ENCODE measurements at regions not wholly inside any gene's neighbourhood (a gene's known extent, or its start where the extent isn't known, plus 50 kb on each side); places are given as distances from the start of the nearest gene placed in this dataset.

DNA sequence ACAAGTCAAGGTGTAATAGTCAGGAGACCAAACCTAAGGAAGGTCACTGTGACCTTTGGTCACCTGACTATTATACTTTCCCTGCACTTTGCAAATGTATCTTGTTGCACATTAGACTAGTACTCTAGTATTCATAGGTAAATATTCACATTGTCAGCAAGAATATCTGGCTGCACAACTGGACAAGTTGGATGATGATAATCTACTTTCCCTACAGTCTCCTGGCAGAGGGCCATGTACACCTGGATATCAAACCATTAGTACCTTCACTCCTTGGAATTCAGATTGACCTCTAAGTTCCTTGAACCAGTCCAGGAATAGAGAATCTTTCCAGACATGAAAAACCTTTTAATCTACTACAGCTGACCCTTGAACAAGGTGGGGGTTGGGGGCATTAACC lies 344.8 kb downstream of the DEPDC1B start:
- Mint-ChIP-seq H3K4me1 (no peaks in the 10 kb centered on the region), H3K27me3 (no peaks in the 10 kb centered on the region), H3K4me3 (no peak overlapping the region), H3K27ac (no peak overlapping the region), H3K9me3 (no peaks in the 10 kb centered on the region), H3K36me3 (ENCODE audit: low read depth) (no peaks in the 10 kb centered on the region)
- intact Hi-C loops (cut with micrococcal nuclease), result no loop called here
- no peak for DNase-seq

DNA sequence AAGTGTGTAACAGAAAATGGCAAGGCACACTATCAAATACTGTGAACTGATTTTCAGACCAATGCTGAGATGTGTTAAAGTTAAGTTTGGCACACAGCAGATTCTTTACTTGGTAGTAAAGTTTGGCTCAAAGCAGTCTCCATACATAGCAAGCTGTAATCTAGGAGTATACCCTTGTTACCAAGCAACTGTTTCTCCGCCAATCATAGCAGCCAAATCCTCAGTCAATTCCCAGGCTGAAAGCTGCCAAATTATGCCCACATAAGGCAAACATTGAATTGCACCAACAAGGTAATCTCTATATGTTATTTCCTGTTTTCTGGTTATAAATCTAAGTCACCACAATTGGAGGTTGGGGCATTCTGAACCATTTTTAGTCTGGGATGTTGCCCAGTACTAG lies 345.7 kb downstream of the DEPDC1B start:
- H3K27ac Mint-ChIP-seq, result no peak overlapping the region
- no peak overlapping the region for H3K4me3 Mint-ChIP-seq
- H3K9me3 Mint-ChIP-seq, result no peaks in the 10 kb centered on the region
- no peaks in the 10 kb centered on the region for H3K36me3 Mint-ChIP-seq (ENCODE audit: low read depth)
- intact Hi-C loops (cut with micrococcal nuclease), result no loop called here
- no peaks in the 10 kb centered on the region for H3K27me3 Mint-ChIP-seq
- no peak for DNase-seq
- H3K4me1 Mint-ChIP-seq, result no peaks in the 10 kb centered on the region

DNA sequence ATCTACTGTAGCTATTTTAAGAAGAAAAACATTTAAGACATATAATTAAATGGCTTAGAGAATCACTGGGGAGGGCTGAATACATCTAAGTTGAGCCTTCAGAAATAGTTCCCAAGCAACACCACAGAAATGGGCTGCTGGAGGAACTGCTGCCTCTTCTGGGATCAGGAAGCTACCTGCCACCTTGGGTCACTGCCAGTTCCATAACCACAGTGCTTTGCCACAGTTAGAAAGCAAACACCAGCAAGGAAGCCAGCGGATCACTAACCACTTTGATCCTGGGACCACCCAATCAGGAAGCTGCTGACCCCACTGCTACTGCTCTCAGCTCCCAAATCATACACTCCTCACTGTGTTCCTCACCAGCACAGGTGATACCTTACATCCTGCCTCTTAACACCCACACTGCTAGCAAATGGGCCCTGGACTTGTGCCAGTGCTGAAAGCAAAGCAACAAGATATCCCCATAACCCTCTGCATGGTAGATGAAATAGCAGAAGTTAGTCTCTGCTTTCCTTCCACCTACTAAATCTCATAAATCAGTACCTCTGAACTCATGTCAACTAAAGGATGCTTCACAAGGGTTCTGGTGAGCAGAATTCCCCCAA lies 346.9 kb downstream of the DEPDC1B start:
- Mint-ChIP-seq H3K4me3 (no peak overlapping the region), H3K36me3 (ENCODE audit: low read depth) (no peaks in the 10 kb centered on the region), H3K27ac (no peak overlapping the region), H3K27me3 (no peaks in the 10 kb centered on the region), H3K4me1 (no peaks in the 10 kb centered on the region), H3K9me3 (no peaks in the 10 kb centered on the region)
- no peak for DNase-seq
- intact Hi-C loops (cut with micrococcal nuclease), result no loop called here

DNA sequence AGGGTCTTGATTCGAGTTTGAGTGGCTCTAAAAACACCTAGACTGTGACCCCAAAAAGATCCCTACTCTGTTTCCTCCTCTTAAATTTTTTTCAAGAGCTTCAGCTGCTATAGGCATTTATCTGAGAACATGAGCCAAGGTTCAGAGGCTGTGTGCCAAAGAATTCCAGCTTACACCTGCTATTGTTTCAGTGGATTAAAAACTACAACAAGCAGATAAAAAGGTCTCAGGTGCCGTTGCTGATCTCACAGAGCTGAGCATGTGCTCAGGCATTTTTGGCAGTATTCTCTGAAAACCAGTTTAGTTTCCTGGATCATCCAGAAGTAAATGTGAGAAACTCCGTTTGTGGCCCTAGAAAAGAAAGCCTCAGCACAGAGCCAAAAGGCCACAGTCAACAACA lies 349.2 kb downstream of the DEPDC1B start:
- Mint-ChIP-seq H3K36me3 (ENCODE audit: low read depth) (no peaks in the 10 kb centered on the region), H3K9me3 (no peaks in the 10 kb centered on the region), H3K4me1 (no peaks in the 10 kb centered on the region), H3K27me3 (no peaks in the 10 kb centered on the region), H3K27ac (no peak overlapping the region), H3K4me3 (no peak overlapping the region)
- no peak for DNase-seq
- intact Hi-C loops (cut with micrococcal nuclease), result no loop called here

DNA sequence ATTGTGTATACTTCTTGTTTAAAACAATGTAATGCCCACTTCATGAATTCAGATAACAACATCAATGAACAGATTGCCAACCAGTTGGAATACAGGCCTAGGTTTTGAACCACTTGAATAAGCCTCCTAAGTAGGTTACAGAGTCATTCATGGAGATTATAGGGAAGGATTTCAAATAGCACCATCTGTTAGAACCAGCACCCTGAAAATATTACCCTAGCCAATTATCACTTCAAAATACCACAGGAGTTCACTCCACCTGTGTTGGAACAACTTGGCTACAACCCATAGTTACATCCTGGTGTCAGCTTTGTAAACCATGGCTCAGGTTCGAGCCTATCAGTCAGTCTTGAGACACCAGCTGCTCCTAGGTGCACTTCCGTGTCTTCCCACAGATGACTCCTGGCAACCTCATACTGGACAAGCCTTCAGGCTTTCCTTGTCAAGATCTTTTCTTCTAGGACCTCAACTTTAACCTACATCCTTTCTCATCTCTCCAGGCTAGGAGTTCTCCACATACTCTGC lies 350.0 kb downstream of the DEPDC1B start:
- Mint-ChIP-seq H3K36me3 (ENCODE audit: low read depth) (no peaks in the 10 kb centered on the region), H3K27ac (no peak overlapping the region), H3K9me3 (no peaks in the 10 kb centered on the region), H3K27me3 (no peaks in the 10 kb centered on the region), H3K4me3 (no peak overlapping the region), H3K4me1 (no peaks in the 10 kb centered on the region)
- no peak for DNase-seq
- intact Hi-C loops (cut with micrococcal nuclease), result no loop called here

DNA sequence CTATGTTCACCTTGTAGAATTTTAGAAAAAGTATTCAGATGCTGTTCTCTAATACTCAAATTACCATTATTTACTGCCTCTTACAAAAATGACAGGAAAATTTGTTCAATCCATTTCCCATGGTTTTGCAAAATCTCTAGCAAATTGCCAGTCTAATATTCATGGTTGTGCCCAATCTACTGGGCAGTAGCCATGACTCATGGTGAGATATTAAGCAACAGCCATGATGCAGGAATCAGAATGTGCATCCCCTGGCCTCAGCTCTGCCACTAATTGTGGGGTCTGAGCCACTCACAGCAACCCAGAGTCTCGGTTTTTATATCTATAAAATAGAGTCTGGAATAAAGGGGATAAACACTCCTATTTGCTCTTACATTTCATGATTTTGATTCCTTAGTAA lies 353.6 kb downstream of the DEPDC1B start:
- Mint-ChIP-seq H3K4me1 (no peaks in the 10 kb centered on the region), H3K36me3 (ENCODE audit: low read depth) (no peaks in the 10 kb centered on the region), H3K9me3 (no peaks in the 10 kb centered on the region), H3K27ac (no peak overlapping the region), H3K27me3 (no peaks in the 10 kb centered on the region), H3K4me3 (no peak overlapping the region)
- no peak for DNase-seq
- intact Hi-C loops (cut with micrococcal nuclease), result no loop called here

DNA sequence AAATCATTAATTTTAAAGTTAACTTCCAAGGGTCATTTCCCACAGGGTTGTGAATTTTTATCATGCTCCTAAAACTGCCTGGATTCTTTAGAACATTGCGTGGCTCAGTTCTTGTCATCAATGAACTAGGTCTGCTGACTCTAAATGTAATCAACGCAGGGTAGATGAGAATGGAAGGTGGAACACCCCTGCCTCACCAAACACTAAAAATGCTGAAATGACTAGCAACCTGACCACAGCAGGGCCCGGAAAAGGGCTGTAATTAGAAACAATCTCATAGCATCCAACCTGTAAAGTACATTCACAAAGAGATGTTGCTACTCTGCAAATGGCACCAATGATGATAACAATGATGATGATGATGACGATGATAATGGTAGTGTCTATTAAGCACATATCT lies 356.9 kb downstream of the DEPDC1B start:
- Mint-ChIP-seq H3K4me3 (no peak overlapping the region), H3K27me3 (no peaks in the 10 kb centered on the region), H3K27ac (no peak overlapping the region), H3K36me3 (ENCODE audit: low read depth) (no peaks in the 10 kb centered on the region), H3K9me3 (peaks cover 3% of the 10 kb centered on the region), H3K4me1 (no peaks in the 10 kb centered on the region)
- no peak for DNase-seq
- intact Hi-C loops (cut with micrococcal nuclease), result no loop called here

DNA sequence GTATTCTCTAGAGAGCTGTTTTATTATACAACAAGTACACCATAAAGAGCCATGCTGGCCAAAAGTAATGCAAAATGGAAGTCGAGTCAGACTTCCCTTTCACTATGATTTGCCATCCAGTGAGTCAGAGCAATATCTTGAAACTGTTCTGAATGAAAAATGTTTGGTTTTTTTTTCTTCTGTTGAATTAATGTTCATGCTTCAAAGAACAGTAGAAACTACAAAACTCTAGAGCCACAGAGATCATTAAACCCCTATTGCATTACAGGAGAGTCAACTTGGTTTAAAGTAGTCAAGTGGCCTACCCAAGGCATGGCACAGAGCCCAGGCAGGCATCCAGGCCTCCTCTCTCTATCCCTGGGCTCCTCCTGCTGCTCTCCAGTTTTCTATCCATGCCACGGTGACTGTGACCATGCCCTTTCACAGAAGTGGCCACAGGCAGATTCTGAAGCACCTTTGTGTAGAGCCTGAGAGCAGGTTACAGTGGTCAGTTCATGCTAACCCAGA lies 358.9 kb downstream of the DEPDC1B start:
- H3K4me3 Mint-ChIP-seq, result no peak overlapping the region
- no peak overlapping the region for H3K27ac Mint-ChIP-seq
- no peaks in the 10 kb centered on the region for H3K27me3 Mint-ChIP-seq
- no peaks in the 10 kb centered on the region for H3K4me1 Mint-ChIP-seq
- no peak for DNase-seq
- H3K9me3 Mint-ChIP-seq, result peaks cover 3% of the 10 kb centered on the region
- H3K36me3 Mint-ChIP-seq (ENCODE audit: low read depth), result no peaks in the 10 kb centered on the region
- intact Hi-C loops (cut with micrococcal nuclease), result no loop called here

DNA sequence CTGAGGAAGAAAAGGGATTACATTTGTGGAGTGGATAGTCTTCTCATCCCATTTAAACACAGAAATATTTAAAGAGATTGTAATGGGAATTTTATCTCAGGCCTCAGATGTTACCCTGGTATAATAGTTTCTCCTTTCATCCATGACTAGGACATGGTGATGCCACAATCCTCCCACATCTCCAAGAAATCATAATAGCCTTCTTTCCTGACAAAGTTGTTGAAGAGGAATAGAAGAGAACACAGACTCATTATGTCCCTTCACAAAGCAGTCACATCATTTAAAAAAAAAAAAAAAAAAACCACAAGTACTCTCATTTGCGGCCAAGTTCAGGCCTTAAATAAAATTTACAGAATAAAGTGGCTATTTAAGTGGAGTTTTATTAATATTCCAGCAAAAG lies 359.6 kb downstream of the DEPDC1B start:
- Mint-ChIP-seq H3K4me3 (no peak overlapping the region), H3K27me3 (no peaks in the 10 kb centered on the region), H3K9me3 (peaks cover 3% of the 10 kb centered on the region), H3K4me1 (no peaks in the 10 kb centered on the region), H3K36me3 (ENCODE audit: low read depth) (no peaks in the 10 kb centered on the region), H3K27ac (no peak overlapping the region)
- intact Hi-C loops (cut with micrococcal nuclease), result no loop called here
- no peak for DNase-seq

DNA sequence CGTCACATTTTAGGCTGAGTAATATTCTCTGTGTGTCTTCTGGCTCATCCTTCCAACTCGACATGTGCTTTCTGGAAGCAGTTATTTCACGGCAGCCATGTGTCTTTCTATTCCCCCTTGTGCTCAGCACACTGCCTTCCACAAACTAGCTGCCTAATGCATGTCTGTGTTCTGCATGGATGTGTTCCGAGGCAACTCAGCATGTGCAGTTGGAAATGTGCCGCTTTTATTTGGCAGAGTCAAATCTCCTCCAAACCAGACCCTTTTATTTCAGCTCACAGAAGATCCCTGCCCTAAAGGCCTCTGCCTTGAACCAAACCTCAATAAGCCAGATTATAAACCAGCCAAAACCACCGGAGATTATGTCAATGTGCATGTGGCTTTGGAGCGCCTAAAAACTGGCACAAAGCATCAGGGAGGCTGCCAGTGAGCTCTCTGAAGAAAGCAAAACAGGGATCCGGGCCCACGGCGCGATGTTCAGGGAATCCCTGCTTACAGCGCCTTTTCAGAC lies 360.2 kb downstream of the DEPDC1B start:
- Mint-ChIP-seq H3K4me1 (no peaks in the 10 kb centered on the region), H3K27me3 (no peaks in the 10 kb centered on the region), H3K4me3 (no peak overlapping the region), H3K9me3 (peaks cover 3% of the 10 kb centered on the region), H3K27ac (no peak overlapping the region), H3K36me3 (ENCODE audit: low read depth) (no peaks in the 10 kb centered on the region)
- DNase-seq, result no peak
- intact Hi-C loops (cut with micrococcal nuclease), result no loop called here

DNA sequence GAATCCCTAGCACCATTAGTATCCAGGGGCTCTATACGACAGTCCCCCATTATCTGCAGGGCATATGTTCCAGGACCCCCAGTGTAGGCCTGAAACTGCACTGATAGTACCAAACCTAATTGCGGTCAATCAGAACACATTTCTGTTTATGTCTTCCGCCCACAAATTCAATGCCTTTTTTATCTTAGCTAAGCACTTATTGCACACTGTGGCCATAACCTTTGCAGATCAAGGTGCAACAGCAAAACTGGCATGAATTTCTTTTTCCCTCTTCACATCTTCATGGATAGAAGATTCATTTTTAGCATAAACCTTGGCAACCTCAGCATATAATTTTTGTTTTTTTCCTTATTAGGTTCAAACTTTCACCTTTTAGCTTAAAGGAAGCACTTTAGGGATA lies 361.1 kb downstream of the DEPDC1B start:
- intact Hi-C loops (cut with micrococcal nuclease), result no loop called here
- DNase-seq, result no peak
- Mint-ChIP-seq H3K4me1 (no peaks in the 10 kb centered on the region), H3K27ac (no peak overlapping the region), H3K4me3 (no peak overlapping the region), H3K9me3 (peaks cover 3% of the 10 kb centered on the region), H3K27me3 (no peaks in the 10 kb centered on the region), H3K36me3 (ENCODE audit: low read depth) (no peaks in the 10 kb centered on the region)

DNA sequence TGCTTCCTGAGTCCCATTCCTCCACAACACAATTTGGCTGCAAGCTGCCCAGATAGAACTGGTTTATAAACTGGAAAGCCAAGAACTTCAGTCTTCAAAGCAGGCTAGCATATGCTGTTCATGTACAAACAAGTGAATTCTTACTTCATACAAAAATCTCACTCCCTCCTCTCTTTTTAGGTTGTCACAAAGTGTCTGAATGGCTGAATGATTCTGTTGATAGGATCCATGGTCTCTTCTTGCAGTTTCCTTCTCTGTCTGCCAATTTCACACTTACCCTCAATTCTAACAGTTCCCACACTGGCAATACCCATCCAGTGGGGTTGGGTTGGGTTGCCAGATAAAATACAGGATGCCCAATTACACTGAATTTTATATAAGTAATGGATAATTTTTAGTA lies 363.5 kb downstream of the DEPDC1B start:
- Mint-ChIP-seq H3K27me3 (no peaks in the 10 kb centered on the region), H3K9me3 (peaks cover 3% of the 10 kb centered on the region), H3K4me3 (no peak overlapping the region), H3K4me1 (no peaks in the 10 kb centered on the region), H3K36me3 (ENCODE audit: low read depth) (no peaks in the 10 kb centered on the region), H3K27ac (no peak overlapping the region)
- no peak for DNase-seq
- intact Hi-C loops (cut with micrococcal nuclease), result no loop called here

DNA sequence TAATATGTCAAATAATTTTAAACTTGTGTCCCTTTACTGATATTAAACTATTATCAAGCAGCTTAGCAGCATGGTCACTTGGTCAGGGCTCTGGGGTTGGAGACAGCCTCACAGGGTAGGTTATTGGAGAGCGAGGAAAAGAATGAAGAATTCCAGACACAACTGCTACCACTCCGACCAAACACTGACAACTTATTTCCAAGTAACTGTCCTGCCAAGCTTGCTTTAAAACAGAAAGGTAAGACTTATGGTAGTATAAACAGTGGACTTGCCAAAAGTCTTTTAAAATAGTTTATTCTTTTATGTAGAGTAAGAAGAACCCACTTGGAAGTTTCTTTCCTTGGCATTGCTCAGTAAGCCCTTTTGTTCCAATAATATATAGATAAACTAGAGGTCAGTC lies 364.1 kb downstream of the DEPDC1B start:
- Mint-ChIP-seq H3K27ac (no peak overlapping the region), H3K36me3 (ENCODE audit: low read depth) (no peaks in the 10 kb centered on the region), H3K4me1 (no peaks in the 10 kb centered on the region), H3K9me3 (peaks cover 3% of the 10 kb centered on the region), H3K4me3 (no peak overlapping the region), H3K27me3 (no peaks in the 10 kb centered on the region)
- intact Hi-C loops (cut with micrococcal nuclease), result no loop called here
- DNase-seq, result no peak

DNA sequence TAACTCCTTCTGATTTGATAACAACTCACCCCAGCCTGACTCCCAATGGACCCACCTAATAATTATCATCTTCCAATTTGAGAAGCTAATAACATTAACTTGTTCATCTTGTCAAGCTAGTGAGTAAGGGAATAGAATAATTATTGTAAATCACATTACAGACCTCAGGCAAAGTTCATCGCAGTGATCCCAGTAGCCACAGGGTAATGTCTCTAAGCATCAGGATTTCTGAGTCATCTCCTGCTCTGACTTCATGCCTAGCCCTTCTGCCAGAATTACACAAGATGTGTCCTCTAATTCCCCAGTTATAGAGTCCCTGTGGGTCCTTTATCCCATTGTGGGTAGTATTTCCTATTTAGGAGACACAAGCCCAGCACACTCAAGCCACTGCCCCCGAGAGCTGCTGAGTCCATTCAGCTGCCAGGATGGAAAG lies 365.7 kb downstream of the DEPDC1B start:
- Mint-ChIP-seq H3K9me3 (no peaks in the 10 kb centered on the region), H3K27ac (no peak overlapping the region), H3K4me1 (no peaks in the 10 kb centered on the region), H3K4me3 (no peak overlapping the region), H3K27me3 (no peaks in the 10 kb centered on the region), H3K36me3 (ENCODE audit: low read depth) (no peaks in the 10 kb centered on the region)
- intact Hi-C loops (cut with micrococcal nuclease), result no loop called here
- DNase-seq, result no peak

DNA sequence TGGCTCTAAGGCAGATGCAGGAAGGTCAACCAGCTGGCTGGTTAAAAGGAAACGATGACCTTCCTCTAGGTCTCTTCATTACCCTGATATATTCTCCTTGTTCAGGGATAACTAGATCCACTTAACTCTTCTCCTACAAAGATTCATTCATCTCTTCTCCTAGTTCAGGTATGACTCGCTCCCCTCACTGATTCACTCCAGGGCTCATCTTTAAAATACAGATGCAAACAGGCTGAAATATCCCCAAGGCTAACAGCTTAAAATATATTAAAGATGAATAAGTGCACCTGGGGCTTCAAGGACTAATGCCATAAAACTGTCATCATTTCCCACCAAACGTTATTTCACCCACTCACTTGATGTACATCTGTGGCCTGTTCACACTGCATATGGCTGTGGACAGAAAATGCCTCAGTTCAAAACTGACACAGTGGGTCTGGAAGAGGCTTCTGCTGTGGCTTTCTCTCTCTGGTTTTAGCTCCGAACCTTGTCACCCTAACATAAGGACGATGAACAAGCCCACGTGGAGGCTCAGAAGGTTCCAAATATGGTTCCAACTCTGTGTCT lies 366.9 kb downstream of the DEPDC1B start:
- Mint-ChIP-seq H3K4me3 (no peak overlapping the region), H3K36me3 (ENCODE audit: low read depth) (no peaks in the 10 kb centered on the region), H3K27ac (no peak overlapping the region), H3K9me3 (no peaks in the 10 kb centered on the region), H3K27me3 (no peaks in the 10 kb centered on the region), H3K4me1 (no peaks in the 10 kb centered on the region)
- DNase-seq, result no peak
- intact Hi-C loops (cut with micrococcal nuclease), result no loop called here

Data from activated CD4-positive, alpha-beta T cell treated with anti-CD3 and anti-CD28 coated beads, Interleukin-2, amount 10 ng/mL, durations not matched to agents 24 days and 14 days (primary cell).